ENCODE measurements at regions not wholly inside any gene's neighbourhood (a gene's known extent, or its start where the extent isn't known, plus 50 kb on each side); places are given as distances from the start of the nearest gene placed in this dataset.

GRCh38 chr1:187873126-187873525 lies 1044.4 kb downstream of the PLA2G4A start:
- no peak overlapping the region for H3K27ac ChIP-seq
- ATAC-seq (no peak), DNase-seq (no peak)
- H3K4me3 ChIP-seq: no peak overlapping the region
- TF ChIP-seq POLR2A (IDR thresholded peaks at IDR 0.05) (no peak), CTCF (IDR thresholded peaks at IDR 0.05) (no peak)
- H3K4me1 ChIP-seq: no peaks in the 10 kb centered on the region
- H3K27me3 ChIP-seq: no peaks in the 10 kb centered on the region
- WGBS, 2 donors: 53% methylated on average over 2 of the region's 2 CpGs
- no peaks in the 10 kb centered on the region for H3K36me3 ChIP-seq (replicated peaks in 1 of 2; ENCODE audit: insufficient read depth in 1 of 2, low read depth in 2 of 2)
- no peaks in the 10 kb centered on the region for H3K9me3 ChIP-seq
- intact Hi-C loops (cut with DNase I): no loop called here

DNA sequence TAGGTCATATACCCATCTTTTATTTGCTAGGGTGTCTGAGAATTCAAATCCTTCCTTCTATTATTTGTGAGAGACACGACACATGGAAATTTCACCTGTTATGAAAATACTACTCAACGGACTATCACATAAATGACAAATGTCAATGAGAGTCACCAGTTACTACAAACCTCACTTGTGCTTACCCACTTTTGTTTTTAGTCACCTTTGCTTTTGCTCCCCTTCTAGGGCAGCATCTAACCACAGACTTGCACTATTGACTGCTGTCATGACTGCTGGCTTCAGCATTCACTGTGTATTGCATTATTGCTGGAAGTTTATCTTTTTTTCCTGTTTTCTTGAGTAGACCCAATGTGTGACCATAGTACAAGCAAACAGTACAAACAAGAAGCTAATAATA lies 1048.0 kb downstream of the PLA2G4A start:
- intact Hi-C loops (cut with DNase I): no loop called here
- no peaks in the 10 kb centered on the region for H3K27me3 ChIP-seq

DNA sequence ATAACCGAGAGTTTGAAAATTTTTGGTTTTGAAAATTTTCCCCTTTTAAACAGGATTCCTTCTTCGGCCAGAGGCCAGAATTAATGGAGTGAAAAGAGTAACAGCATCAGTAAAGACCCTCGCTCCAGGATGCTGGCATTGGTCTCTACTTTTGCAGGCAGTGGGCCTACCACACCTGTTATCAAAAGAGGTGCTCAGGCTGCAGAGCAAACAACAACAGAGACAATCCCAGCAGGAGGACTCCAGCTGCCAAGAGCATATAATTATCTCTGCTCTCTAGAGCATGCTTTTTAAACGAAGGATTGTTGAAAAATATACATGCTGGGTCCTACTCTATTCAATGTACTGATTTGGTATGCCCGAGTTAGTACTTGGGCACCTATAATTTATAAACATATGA lies 1048.5 kb downstream of the PLA2G4A start:
- intact Hi-C loops (cut with DNase I): no loop called here
- H3K27me3 ChIP-seq: no peaks in the 10 kb centered on the region
- WGBS, 2 donors: 52 to 61% methylated on average over 5 of the region's 5 CpGs

More for the DNA sequence above, 1048.0 kb downstream of the PLA2G4A start:
- DNase-seq: no peak
- no peaks in the 10 kb centered on the region for H3K36me3 ChIP-seq (replicated peaks in 1 of 2; ENCODE audit: insufficient read depth in 1 of 2, low read depth in 2 of 2)
- H3K27ac ChIP-seq: no peak overlapping the region
- WGBS, 2 donors: 77 to 81% methylated on average over 2 of the region's 2 CpGs
- no peaks in the 10 kb centered on the region for H3K4me1 ChIP-seq
- no peak overlapping the region for H3K4me3 ChIP-seq
- H3K9me3 ChIP-seq: no peaks in the 10 kb centered on the region
- no peak for TF ChIP-seq POLR2A (IDR thresholded peaks at IDR 0.05)
- no peak for ATAC-seq

DNA sequence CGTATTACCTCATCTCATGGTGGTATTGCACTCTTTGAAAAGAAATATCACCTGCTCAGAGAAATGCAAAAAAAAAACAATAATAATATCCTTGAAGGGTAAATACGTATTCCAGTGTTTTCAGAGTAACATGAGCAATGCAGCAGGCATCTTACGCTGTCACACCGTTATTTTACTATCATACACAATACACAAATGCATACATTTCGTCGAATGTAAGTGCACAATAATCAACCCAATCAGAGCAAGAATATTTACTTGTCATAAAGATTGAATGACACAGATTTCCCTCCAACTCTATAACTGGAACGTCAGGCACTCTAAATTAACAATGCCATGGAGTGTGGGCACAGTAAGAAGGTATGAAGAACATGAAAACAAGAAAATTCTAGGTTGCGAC lies 1050.1 kb downstream of the PLA2G4A start:
- Histone ChIP-seq H3K9me3 (no peaks in the 10 kb centered on the region), H3K27me3 (no peaks in the 10 kb centered on the region), H3K4me1 (no peaks in the 10 kb centered on the region), H3K27ac (no peak overlapping the region), H3K36me3 (replicated peaks in 1 of 2; ENCODE audit: insufficient read depth in 1 of 2, low read depth in 2 of 2) (no peaks in the 10 kb centered on the region), H3K4me3 (no peak overlapping the region)
- intact Hi-C loops (cut with DNase I): no loop called here
- 68 to 69% methylated on average over 8 of the region's 8 CpGs for WGBS, 2 donors
- DNase-seq (no peak), ATAC-seq (no peak)
- TF ChIP-seq CTCF (IDR thresholded peaks at IDR 0.05): no peak
- TF ChIP-seq POLR2A (IDR thresholded peaks at IDR 0.05): no peak

More for the DNA sequence above, 1048.5 kb downstream of the PLA2G4A start:
- Histone ChIP-seq H3K27ac (no peak overlapping the region), H3K4me1 (no peaks in the 10 kb centered on the region), H3K4me3 (no peak overlapping the region), H3K9me3 (no peaks in the 10 kb centered on the region), H3K36me3 (replicated peaks in 1 of 2; ENCODE audit: insufficient read depth in 1 of 2, low read depth in 2 of 2) (no peaks in the 10 kb centered on the region)
- TF ChIP-seq CTCF (IDR thresholded peaks at IDR 0.05) (no peak), POLR2A (IDR thresholded peaks at IDR 0.05) (no peak)
- ATAC-seq: no peak
- DNase-seq: no peak

DNA sequence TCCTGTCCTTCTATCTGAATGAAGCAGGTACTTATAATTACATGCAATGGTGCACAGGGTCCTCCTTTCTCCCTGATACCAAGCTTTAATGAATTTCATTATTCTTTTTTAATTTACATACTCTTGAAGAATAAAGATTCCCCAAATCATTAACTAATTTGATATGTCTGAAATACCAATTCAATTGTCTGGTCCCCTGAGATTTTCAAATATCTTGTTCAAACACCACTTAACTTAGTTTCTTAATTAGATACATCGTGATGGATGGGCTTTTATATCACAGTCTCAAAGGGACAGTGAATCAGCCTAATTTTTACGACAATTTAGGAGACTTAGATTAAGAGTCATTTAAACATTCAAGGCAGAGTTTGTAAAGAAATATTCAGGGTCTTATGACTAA lies 1054.6 kb downstream of the PLA2G4A start:
- intact Hi-C loops (cut with DNase I): no loop called here
- Histone ChIP-seq H3K4me3 (no peak overlapping the region), H3K27ac (no peak overlapping the region), H3K9me3 (no peaks in the 10 kb centered on the region), H3K36me3 (replicated peaks in 1 of 2; ENCODE audit: insufficient read depth in 1 of 2, low read depth in 2 of 2) (no peaks in the 10 kb centered on the region), H3K27me3 (no peaks in the 10 kb centered on the region), H3K4me1 (no peaks in the 10 kb centered on the region)
- DNase-seq (no peak), ATAC-seq (no peak)
- WGBS, 2 donors: 57 to 59% methylated on average over 2 of the region's 2 CpGs
- TF ChIP-seq CTCF (IDR thresholded peaks at IDR 0.05) (no peak), POLR2A (IDR thresholded peaks at IDR 0.05) (no peak)

Measured in body of pancreas (tissue), 4 donors.